SU-DHL-6 (cell line): ENCODE measurements at regions not wholly inside any gene's neighbourhood (a gene's known extent, or its start where the extent isn't known, plus 50 kb on each side); places are given as distances from the start of the nearest gene placed in this dataset.
"Not testable (repeated sequence)": the region's sequence is repeated elsewhere in the genome, so short reads cannot be mapped to it uniquely, and the experiment has no call there.

Experiments used
- EZH2phosphoT487 ChIP-seq: fragments of 200-600 bp; sonication (generic), shearing (Covaris generic); conservative IDR thresholded peaks from 2 replicates; pipeline ENCODE4 v1.6.1; 2018; ENCODE audit warnings: mild to moderate bottlenecking, antibody characterized with exemption, low read length, moderate library complexity, mixed read lengths
- TF ChIP-seq, protein P1 (sequence below): fragments of 200-600 bp; sonication (generic); IDR thresholded peaks from one replicate; pipeline ENCODE4 v1.5.1; 2017; ENCODE audit warnings: antibody characterized with exemption, mild to moderate bottlenecking, low read length, moderate library complexity; ENCODE audit not compliant: insufficient read depth, poor library complexity, severe bottlenecking

DNA sequence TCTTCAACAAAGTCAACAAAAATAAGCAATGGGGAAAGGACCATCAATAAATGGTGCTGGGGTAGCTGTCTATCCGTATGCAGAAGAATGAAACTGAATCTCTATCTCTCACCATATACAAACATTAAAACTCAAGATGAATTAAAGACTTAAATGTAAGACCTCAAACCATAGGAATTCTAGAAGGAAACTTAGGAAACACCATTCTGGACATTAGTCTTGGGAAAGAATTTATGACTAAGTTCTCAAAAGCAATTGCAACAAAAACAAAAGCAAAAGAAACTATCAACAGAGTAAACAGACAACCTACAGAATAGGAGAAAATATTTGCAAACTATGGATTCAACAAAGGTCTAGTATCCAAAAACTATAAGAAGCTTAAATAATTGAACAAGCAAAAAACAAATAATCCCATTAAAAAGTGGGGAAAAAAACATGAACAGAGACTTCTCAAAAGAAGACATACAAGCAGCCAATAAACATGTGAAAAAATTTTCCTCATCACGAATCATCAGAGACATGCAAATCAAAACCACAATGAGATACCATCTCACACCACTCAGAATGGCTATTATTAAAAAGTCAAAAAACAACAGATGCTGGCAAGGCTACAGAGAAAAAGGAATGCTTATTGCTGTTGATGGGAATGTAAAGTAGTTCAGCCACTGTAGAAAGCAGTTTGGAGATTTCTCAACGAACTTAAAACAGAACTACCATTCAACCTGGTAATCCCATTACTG lies 266.1 kb upstream of the DAAM1 start:
- TF ChIP-seq, protein P1, sequence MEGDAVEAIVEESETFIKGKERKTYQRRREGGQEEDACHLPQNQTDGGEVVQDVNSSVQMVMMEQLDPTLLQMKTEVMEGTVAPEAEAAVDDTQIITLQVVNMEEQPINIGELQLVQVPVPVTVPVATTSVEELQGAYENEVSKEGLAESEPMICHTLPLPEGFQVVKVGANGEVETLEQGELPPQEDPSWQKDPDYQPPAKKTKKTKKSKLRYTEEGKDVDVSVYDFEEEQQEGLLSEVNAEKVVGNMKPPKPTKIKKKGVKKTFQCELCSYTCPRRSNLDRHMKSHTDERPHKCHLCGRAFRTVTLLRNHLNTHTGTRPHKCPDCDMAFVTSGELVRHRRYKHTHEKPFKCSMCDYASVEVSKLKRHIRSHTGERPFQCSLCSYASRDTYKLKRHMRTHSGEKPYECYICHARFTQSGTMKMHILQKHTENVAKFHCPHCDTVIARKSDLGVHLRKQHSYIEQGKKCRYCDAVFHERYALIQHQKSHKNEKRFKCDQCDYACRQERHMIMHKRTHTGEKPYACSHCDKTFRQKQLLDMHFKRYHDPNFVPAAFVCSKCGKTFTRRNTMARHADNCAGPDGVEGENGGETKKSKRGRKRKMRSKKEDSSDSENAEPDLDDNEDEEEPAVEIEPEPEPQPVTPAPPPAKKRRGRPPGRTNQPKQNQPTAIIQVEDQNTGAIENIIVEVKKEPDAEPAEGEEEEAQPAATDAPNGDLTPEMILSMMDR = not testable (repeated sequence)
- TF ChIP-seq EZH2phosphoT487 = not testable (repeated sequence)
